ENCODE measurements at regions not wholly inside any gene's neighbourhood (a gene's known extent, or its start where the extent isn't known, plus 50 kb on each side); places are given as distances from the start of the nearest gene placed in this dataset.

DNA sequence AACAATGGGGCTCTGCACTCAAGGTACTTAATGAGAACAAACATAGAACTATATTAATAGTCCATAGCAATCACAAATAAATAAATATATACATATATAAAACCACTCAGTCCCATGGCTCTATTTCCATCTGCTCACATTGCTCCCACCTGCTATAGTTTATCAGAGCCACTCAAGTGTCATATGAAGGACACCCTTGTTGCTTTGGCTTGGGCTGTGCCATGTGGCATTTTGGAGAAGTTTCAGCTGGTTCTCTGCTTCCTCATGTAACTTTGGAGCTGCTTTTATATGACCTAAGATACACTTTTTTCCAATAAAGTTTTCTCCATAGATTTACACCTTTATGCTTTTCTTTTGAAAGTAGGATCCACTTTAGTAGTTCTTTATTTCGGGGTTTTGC is 126.4 kb downstream of the KCNJ2 start:
- POLR2A ChIA-PET (ENCODE audit: unreplicated experiment), result no interaction called here
- H3K4me3 ChIP-seq (ENCODE audit: insufficient read depth, low read depth, low read length), result no peak overlapping the region
- no peak overlapping the region for H3K27ac ChIP-seq (ENCODE audit: insufficient read depth, low read length)
- no peak overlapping the region for H3K9ac ChIP-seq (ENCODE audit: low read depth, low read length)
- no peak overlapping the region for H3K4ac ChIP-seq (ENCODE audit: low read depth, low read length)
- H3K14ac ChIP-seq (replicated peaks; ENCODE audit: low read depth, low read length), result no peak overlapping the region
- H2BK120ac ChIP-seq (ENCODE audit: low read depth, low read length), result no peak overlapping the region
- H3K23ac ChIP-seq (ENCODE audit: low read depth, low read length), result no peak overlapping the region
- no peaks in the 10 kb centered on the region for H3K27me3 ChIP-seq (ENCODE audit: control insufficient read depth, insufficient read depth, low read length)
- no peak overlapping the region for H2AK5ac ChIP-seq (ENCODE audit: low read depth, low read length)
- no peaks in the 10 kb centered on the region for H3K9me1 ChIP-seq (ENCODE audit: insufficient read depth, low read length)
- ATAC-seq (ENCODE audit: low read depth) (no peak), DNase-seq (no peak)
- CTCF ChIA-PET, result no interaction called here
- no peak overlapping the region for H4K91ac ChIP-seq (ENCODE audit: insufficient read depth, low read depth, low read length)
- H3K18ac ChIP-seq (ENCODE audit: low read depth, low read length), result no peak overlapping the region
- WGBS, 2 experiments (ENCODE audit: extremely low coverage in 2 of 2, insufficient read length in 1 of 2), result no CpG with 5 or more reads among the region's 1 CpG
- no peak overlapping the region for H3K56ac ChIP-seq (ENCODE audit: extremely low read depth, insufficient read depth, low read length)
- H2BK20ac ChIP-seq (ENCODE audit: low read depth, low read length), result no peak overlapping the region
- H3K36me3 ChIP-seq (ENCODE audit: control insufficient read depth, insufficient read depth, low read length), result no peaks in the 10 kb centered on the region
- no peaks in the 10 kb centered on the region for H3K9me3 ChIP-seq (ENCODE audit: control insufficient read depth, insufficient read depth, low read length)
- dilution Hi-C loops (cut with HindIII; ENCODE audit: low sequenced_read_pairs, unreplicated experiment) (no loop called here), intact Hi-C loops (cut with micrococcal nuclease) (no loop called here), in situ Hi-C loops (cut with MboI; ENCODE audit: low sequenced_read_pairs) (no loop called here)
- H2BK5ac ChIP-seq (ENCODE audit: low read depth, low read length, poor library complexity, severe bottlenecking), result no peak overlapping the region
- H2AFZ ChIP-seq (replicated peaks; ENCODE audit: low read length, poor library complexity), result no peak overlapping the region
- no peaks in the 10 kb centered on the region for H4K20me1 ChIP-seq (ENCODE audit: insufficient read depth, low read length)
- H3K79me1 ChIP-seq (ENCODE audit: low read depth in 1 of 2, low read length in 2 of 2), result no peaks in the 10 kb centered on the region
- H3K4me2 ChIP-seq (ENCODE audit: low read depth, low read length), result no peak overlapping the region
- no peak overlapping the region for H4K5ac ChIP-seq (ENCODE audit: low read depth, low read length)
- TF ChIP-seq MAFK (IDR thresholded peaks at IDR 0.05; ENCODE audit: low read depth, low read length) (no peak), BHLHE40 (IDR thresholded peaks at IDR 0.05; ENCODE audit: low read depth, low read length) (no peak), RCOR1 (IDR thresholded peaks at IDR 0.05; ENCODE audit: insufficient replicate concordance, low read length) (no peak), SMC3 (IDR thresholded peaks at IDR 0.05; ENCODE audit: low read depth, low read length) (no peak), CHD1 (IDR thresholded peaks at IDR 0.05; ENCODE audit: low read depth, low read length) (no peak), RAD21 (IDR thresholded peaks at IDR 0.05; ENCODE audit: low read length) (no peak), NFE2L2 (IDR thresholded peaks at IDR 0.05; ENCODE audit: low read depth, low read length) (no peak), FOS (IDR thresholded peaks at IDR 0.05; ENCODE audit: low read depth, low read length) (no peak), POLR2A (IDR thresholded peaks at IDR 0.05; ENCODE audit: low read depth, low read length) (no peak), RFX5 (IDR thresholded peaks at IDR 0.05; ENCODE audit: low read depth, low read length) (no peak), MAZ (IDR thresholded peaks at IDR 0.05; ENCODE audit: borderline replicate concordance, low read depth, low read length) (no peak), CEBPB (IDR thresholded peaks at IDR 0.05; ENCODE audit: low read depth, low read length) (no peak), MXI1 (IDR thresholded peaks at IDR 0.05; ENCODE audit: borderline replicate concordance, low read depth, low read length) (no peak)
- TF ChIP-seq, protein P1, sequence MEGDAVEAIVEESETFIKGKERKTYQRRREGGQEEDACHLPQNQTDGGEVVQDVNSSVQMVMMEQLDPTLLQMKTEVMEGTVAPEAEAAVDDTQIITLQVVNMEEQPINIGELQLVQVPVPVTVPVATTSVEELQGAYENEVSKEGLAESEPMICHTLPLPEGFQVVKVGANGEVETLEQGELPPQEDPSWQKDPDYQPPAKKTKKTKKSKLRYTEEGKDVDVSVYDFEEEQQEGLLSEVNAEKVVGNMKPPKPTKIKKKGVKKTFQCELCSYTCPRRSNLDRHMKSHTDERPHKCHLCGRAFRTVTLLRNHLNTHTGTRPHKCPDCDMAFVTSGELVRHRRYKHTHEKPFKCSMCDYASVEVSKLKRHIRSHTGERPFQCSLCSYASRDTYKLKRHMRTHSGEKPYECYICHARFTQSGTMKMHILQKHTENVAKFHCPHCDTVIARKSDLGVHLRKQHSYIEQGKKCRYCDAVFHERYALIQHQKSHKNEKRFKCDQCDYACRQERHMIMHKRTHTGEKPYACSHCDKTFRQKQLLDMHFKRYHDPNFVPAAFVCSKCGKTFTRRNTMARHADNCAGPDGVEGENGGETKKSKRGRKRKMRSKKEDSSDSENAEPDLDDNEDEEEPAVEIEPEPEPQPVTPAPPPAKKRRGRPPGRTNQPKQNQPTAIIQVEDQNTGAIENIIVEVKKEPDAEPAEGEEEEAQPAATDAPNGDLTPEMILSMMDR (conservative IDR thresholded peaks at IDR 0.05; ENCODE audit: low read depth, low read length), result no peak
- TF ChIP-seq, protein P2, sequence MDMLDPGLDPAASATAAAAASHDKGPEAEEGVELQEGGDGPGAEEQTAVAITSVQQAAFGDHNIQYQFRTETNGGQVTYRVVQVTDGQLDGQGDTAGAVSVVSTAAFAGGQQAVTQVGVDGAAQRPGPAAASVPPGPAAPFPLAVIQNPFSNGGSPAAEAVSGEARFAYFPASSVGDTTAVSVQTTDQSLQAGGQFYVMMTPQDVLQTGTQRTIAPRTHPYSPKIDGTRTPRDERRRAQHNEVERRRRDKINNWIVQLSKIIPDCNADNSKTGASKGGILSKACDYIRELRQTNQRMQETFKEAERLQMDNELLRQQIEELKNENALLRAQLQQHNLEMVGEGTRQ (IDR thresholded peaks at IDR 0.05; ENCODE audit: low read depth, low read length), result no peak
- TF ChIP-seq, protein P3, sequence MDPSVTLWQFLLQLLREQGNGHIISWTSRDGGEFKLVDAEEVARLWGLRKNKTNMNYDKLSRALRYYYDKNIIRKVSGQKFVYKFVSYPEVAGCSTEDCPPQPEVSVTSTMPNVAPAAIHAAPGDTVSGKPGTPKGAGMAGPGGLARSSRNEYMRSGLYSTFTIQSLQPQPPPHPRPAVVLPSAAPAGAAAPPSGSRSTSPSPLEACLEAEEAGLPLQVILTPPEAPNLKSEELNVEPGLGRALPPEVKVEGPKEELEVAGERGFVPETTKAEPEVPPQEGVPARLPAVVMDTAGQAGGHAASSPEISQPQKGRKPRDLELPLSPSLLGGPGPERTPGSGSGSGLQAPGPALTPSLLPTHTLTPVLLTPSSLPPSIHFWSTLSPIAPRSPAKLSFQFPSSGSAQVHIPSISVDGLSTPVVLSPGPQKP (IDR thresholded peaks at IDR 0.05; ENCODE audit: borderline replicate concordance, low read depth, low read length), result no peak
- no peaks in the 10 kb centered on the region for H3K4me1 ChIP-seq (ENCODE audit: control insufficient read depth, insufficient read depth, low read length)
- H2BK15ac ChIP-seq (ENCODE audit: low read depth, low read length), result no peak overlapping the region
- no TSS peak for BruUV-seq (replicated peaks)
- no peak overlapping the region for H2AK9ac ChIP-seq (replicated peaks; ENCODE audit: low read depth, low read length, poor library complexity)
- no peak overlapping the region for H4K8ac ChIP-seq (ENCODE audit: low read depth in 2 of 2, low read length in 2 of 2)

All from IMR-90 (cell line).